Liver (tissue), 8 donors: ENCODE measurements at regions not wholly inside any gene's neighbourhood (a gene's known extent, or its start where the extent isn't known, plus 50 kb on each side); places are given as distances from the start of the nearest gene placed in this dataset.

Experiments
- DNase-seq: peaks from one replicate; pipeline ENCODE4 v3.0.0-alpha.2; 2017; ENCODE audit warnings: low spot score
- H3K27ac ChIP-seq, 2 donors: one replicate each; pipeline ENCODE4 v1.7.0; 2013; ENCODE audit warnings: inconsistent platforms in 2 of 2, low read length in 2 of 2, control low read depth in 1 of 2, low read depth in 1 of 2, mild to moderate bottlenecking in 1 of 2
- H3K27me3 ChIP-seq, 4 donors: one replicate each; pipeline versions ENCODE4 v1.6.1 to v1.7.0; 2013; ENCODE audit warnings: low read length in 3 of 4, inconsistent platforms in 1 of 4, mild to moderate bottlenecking in 1 of 4, moderate library complexity in 1 of 4; ENCODE audit not compliant: control insufficient read depth in 4 of 4, insufficient read depth in 4 of 4
- H3K36me3 ChIP-seq, 4 donors: one replicate each; pipeline versions ENCODE4 v1.6.1 to v1.7.0; 2013; ENCODE audit warnings: low read length in 3 of 4, mild to moderate bottlenecking in 3 of 4, low read depth in 1 of 4, moderate library complexity in 1 of 4; ENCODE audit not compliant: control insufficient read depth in 4 of 4, insufficient read depth in 3 of 4
- H3K4me1 ChIP-seq, 4 donors: one replicate each; pipeline versions ENCODE4 v1.6.1 to v1.7.0; 2013; ENCODE audit warnings: low read length in 3 of 4, mild to moderate bottlenecking in 3 of 4, moderate library complexity in 1 of 4; ENCODE audit not compliant: control insufficient read depth in 4 of 4, insufficient read depth in 4 of 4
- H3K4me3 ChIP-seq, 3 donors: one replicate each; pipeline versions ENCODE4 v1.6.1 to v1.7.0; 2013; ENCODE audit warnings: low read length in 3 of 3, control low read depth in 1 of 3, low read depth in 1 of 3, mild to moderate bottlenecking in 1 of 3
- H3K9ac ChIP-seq, 2 donors: one replicate each; pipeline ENCODE4 v1.7.0; 2013; ENCODE audit warnings: low read length in 2 of 2, mild to moderate bottlenecking in 2 of 2, moderate library complexity in 2 of 2, control low read depth in 1 of 2, low read depth in 1 of 2
- H3K9me3 ChIP-seq, 4 donors: one replicate each; pipeline versions ENCODE4 v1.6.1 to v1.7.0; 2013; ENCODE audit warnings: low read length in 3 of 4; ENCODE audit not compliant: control insufficient read depth in 4 of 4
- ATF3 ChIP-seq: IDR thresholded peaks from 2 replicates; pipeline ENCODE4 v1.6.1; 2016; ENCODE audit warnings: antibody characterized with exemption
- CTCF ChIP-seq: fragments of 150-350 bp; IDR thresholded peaks from 2 replicates; pipeline ENCODE4 v1.5.1; 2017; ENCODE audit warnings: improper control_type of control experiment, low read depth, low read length; ENCODE audit not compliant: missing input control
- EGR1 ChIP-seq, 2 donors: IDR thresholded peaks; 2 replicates each; pipeline ENCODE4 v1.6.1; 2016 to 2018; ENCODE audit warnings: antibody characterized with exemption in 2 of 2, low read depth in 2 of 2
- FOXA1 ChIP-seq: IDR thresholded peaks from 2 replicates; pipeline ENCODE4 v1.6.1; 2016; ENCODE audit warnings: antibody characterized with exemption
- FOXA2 ChIP-seq: IDR thresholded peaks from 2 replicates; pipeline ENCODE4 v1.6.1; 2016; ENCODE audit warnings: antibody characterized with exemption
- GABPA ChIP-seq, 2 donors: IDR thresholded peaks in 1 of 2; conservative IDR thresholded peaks in 1 of 2; 2 replicates each; pipeline ENCODE4 v1.6.1; 2016; ENCODE audit warnings: antibody characterized with exemption in 2 of 2, mild to moderate bottlenecking in 1 of 2, moderate library complexity in 1 of 2
- HNF4A ChIP-seq, 2 donors: conservative IDR thresholded peaks; 2 replicates each; pipeline ENCODE4 v1.6.1; 2016; ENCODE audit warnings: antibody characterized with exemption in 2 of 2, mild to moderate bottlenecking in 2 of 2
- HNF4G ChIP-seq: IDR thresholded peaks from 2 replicates; pipeline ENCODE4 v1.6.1; 2016; ENCODE audit warnings: antibody characterized with exemption
- JUND ChIP-seq, 2 donors: IDR thresholded peaks; 2 replicates each; pipeline ENCODE4 v1.6.1; 2016; ENCODE audit warnings: antibody characterized with exemption in 2 of 2
- MAX ChIP-seq: IDR thresholded peaks from 2 replicates; pipeline ENCODE4 v1.6.1; 2016; ENCODE audit warnings: antibody characterized with exemption
- NR2F2 ChIP-seq: IDR thresholded peaks from 2 replicates; pipeline ENCODE4 v1.6.1; 2016; ENCODE audit warnings: antibody characterized with exemption
- RAD21 ChIP-seq, 2 donors: IDR thresholded peaks; 2 replicates each; pipeline ENCODE4 v1.6.1; 2016; ENCODE audit warnings: antibody characterized with exemption in 2 of 2, mild to moderate bottlenecking in 2 of 2
- REST ChIP-seq: IDR thresholded peaks from 2 replicates; pipeline ENCODE4 v1.6.1; 2016; ENCODE audit warnings: antibody characterized with exemption, mild to moderate bottlenecking
- RXRA ChIP-seq, 2 donors: IDR thresholded peaks; 2 replicates each; pipeline ENCODE4 v1.6.1; 2017 to 2018; ENCODE audit warnings: antibody characterized with exemption in 2 of 2, mild to moderate bottlenecking in 1 of 2
- SP1 ChIP-seq: IDR thresholded peaks from 2 replicates; pipeline ENCODE4 v1.6.1; 2018; ENCODE audit warnings: antibody characterized with exemption, mild to moderate bottlenecking
- TAF1 ChIP-seq: conservative IDR thresholded peaks from 2 replicates; pipeline ENCODE4 v1.6.1; 2016; ENCODE audit warnings: antibody characterized with exemption, mild to moderate bottlenecking
- YY1 ChIP-seq: IDR thresholded peaks from 2 replicates; pipeline ENCODE4 v1.6.1; 2016; ENCODE audit warnings: antibody characterized with exemption, mild to moderate bottlenecking
- ZBTB33 ChIP-seq: IDR thresholded peaks from 2 replicates; pipeline ENCODE4 v1.6.1; 2016; ENCODE audit warnings: antibody characterized with exemption
- WGBS: extraction: QIAGEN DNeasy Blood & Tissue Kit; methylation state at CpG from one replicate; pipeline ENCODE4 v1.1.7; 2013; 5-methylcytosine and 5-hydroxymethylcytosine counted together
- donor health status: healthy.
- donor health status: healthy.
- donor health status: healthy.
- donor health status: healthy.
- donor health status: healthy.

GRCh38 chr5:8229551-8229950 is 360.6 kb downstream of the MTRR start (continued):
- no peak for TF ChIP-seq REST
- TF ChIP-seq NR2F2: no peak
- no peak for TF ChIP-seq MAX
- no peak for TF ChIP-seq SP1

GRCh38 chr5:8230868-8231267 is 361.9 kb downstream of the MTRR start:
- 57% methylated on average over 2 of the region's 2 CpGs for WGBS
- Histone ChIP-seq H3K27me3 (no peaks in the 10 kb centered on the region), H3K4me3 (no peak overlapping the region), H3K36me3 (no peaks in the 10 kb centered on the region), H3K9ac (no peak overlapping the region), H3K4me1 (no peaks in the 10 kb centered on the region), H3K9me3 (no peaks in the 10 kb centered on the region), H3K27ac (no peak overlapping the region)
- TF ChIP-seq TAF1 (no peak), RXRA (IDR thresholded peaks at IDR 0.05) (no peak), GABPA (IDR thresholded peaks at IDR 0.05 in 1 of 2, conservative IDR thresholded peaks at IDR 0.05 in 1 of 2) (no peak), MAX (no peak)
- no peak for DNase-seq

GRCh38 chr5:8233479-8233878 is 364.5 kb downstream of the MTRR start:
- H3K4me1 ChIP-seq: no peaks in the 10 kb centered on the region
- DNase-seq: no peak
- TF ChIP-seq REST: no peak
- TF ChIP-seq ATF3: no peak
- TF ChIP-seq HNF4G: no peak
- no peak for TF ChIP-seq JUND (IDR thresholded peaks at IDR 0.05)
- TF ChIP-seq HNF4A (conservative IDR thresholded peaks at IDR 0.05): no peak
- TF ChIP-seq GABPA (IDR thresholded peaks at IDR 0.05 in 1 of 2, conservative IDR thresholded peaks at IDR 0.05 in 1 of 2): no peak
- no peak for TF ChIP-seq NR2F2
- TF ChIP-seq FOXA1: no peak
- no peak for TF ChIP-seq CTCF
- TF ChIP-seq RXRA (IDR thresholded peaks at IDR 0.05): no peak
- TF ChIP-seq SP1: no peak
- TF ChIP-seq EGR1 (IDR thresholded peaks at IDR 0.05; ENCODE audit: low read depth in 2 of 2): no peak
- TF ChIP-seq RAD21 (IDR thresholded peaks at IDR 0.05): no peak
- TF ChIP-seq ZBTB33: no peak
- no peak for TF ChIP-seq FOXA2
- no peak for TF ChIP-seq MAX
- TF ChIP-seq TAF1: no peak
- TF ChIP-seq YY1: no peak

More at GRCh38 chr5:8233479-8233878, 364.5 kb downstream of the MTRR start:
- no peak overlapping the region for H3K9ac ChIP-seq
- H3K36me3 ChIP-seq: no peaks in the 10 kb centered on the region
- H3K9me3 ChIP-seq: no peaks in the 10 kb centered on the region
- H3K27ac ChIP-seq: no peak overlapping the region
- H3K4me3 ChIP-seq: no peak overlapping the region
- H3K27me3 ChIP-seq: no peaks in the 10 kb centered on the region
